ENCODE measurements at regions not wholly inside any gene's neighbourhood (a gene's known extent, or its start where the extent isn't known, plus 50 kb on each side); places are given as distances from the start of the nearest gene placed in this dataset.

- TF ChIP-seq CTCF (conservative IDR thresholded peaks at IDR 0.05; ENCODE audit: low read length) (no peak), EZH2phosphoT487 (IDR thresholded peaks at IDR 0.05; ENCODE audit: borderline replicate concordance, low read depth, low read length) (no peak)
Observed at GRCh38 chr1:60622486-60622885, 459.9 kb upstream of the NFIA start.

Data from OCI-LY7 (cell line).